A673 (cell line): ENCODE measurements at regions not wholly inside any gene's neighbourhood (a gene's known extent, or its start where the extent isn't known, plus 50 kb on each side); places are given as distances from the start of the nearest gene placed in this dataset.

Experiments used
- CTCF ChIP-seq: fragments of 300-800, 200-600 bp; sonication (generic); conservative IDR thresholded peaks from 2 replicates; pipeline ENCODE4 v1.5.1; 2017; ENCODE audit warnings: low read depth, mild to moderate bottlenecking, antibody characterized with exemption, low read length, moderate library complexity, mixed read lengths
- EZH2 ChIP-seq: fragments of 200-600 bp; sonication (generic); IDR thresholded peaks from 2 replicates; pipeline ENCODE4 v1.6.1; 2017; ENCODE audit warnings: borderline replicate concordance, low read depth, mild to moderate bottlenecking, mixed read lengths, antibody characterized with exemption, low read length; ENCODE audit not compliant: poor library complexity, severe bottlenecking

- TF ChIP-seq CTCF (no peak), EZH2 (no peak)
These were observed 72.9 kb upstream of the NDN start for GRCh38 chr15:23760024-23760423.
